ENCODE measurements at regions not wholly inside any gene's neighbourhood (a gene's known extent, or its start where the extent isn't known, plus 50 kb on each side); places are given as distances from the start of the nearest gene placed in this dataset.

DNA sequence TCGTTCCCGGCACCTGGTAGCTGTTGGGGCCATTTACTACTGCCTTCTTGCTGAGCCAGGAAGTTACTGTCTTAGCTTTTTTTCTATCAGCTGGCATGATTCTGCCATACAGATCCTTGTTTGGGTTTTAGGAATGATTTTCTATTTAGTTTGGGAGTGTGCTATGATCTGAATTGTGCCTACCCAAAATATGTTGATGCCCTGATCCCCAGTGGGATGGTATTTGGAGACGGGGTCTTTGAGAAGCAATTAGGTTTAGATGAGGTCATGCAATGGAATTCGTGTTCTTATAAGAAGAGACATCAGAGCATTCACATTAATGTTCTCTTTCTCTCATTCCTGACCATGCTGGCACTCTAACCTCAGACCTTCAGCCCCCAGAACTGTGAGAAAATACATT, 59.4 kb upstream of the HS3ST2 start:
- no peak for DNase-seq (ENCODE audit: extremely low read depth, low read depth, low spot score)

DNA sequence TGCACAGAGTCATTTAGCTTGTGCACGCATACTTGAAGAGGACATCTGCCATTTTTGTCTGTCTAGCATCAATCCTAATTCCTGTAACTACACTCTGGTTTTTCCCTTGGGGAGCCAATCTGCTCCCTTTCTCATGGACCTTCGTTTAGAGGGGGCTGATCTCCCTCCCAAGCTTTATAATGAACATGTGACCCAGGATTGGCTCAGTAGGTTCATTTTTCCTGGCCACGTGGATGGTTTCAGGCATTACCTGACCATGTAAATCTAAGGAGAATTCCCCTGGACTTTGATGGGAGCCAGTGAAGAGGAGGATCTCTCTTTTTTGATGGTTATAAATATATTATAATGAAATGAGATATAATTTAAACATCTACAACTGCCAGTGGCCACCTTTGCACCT, 56.8 kb upstream of the HS3ST2 start:
- DNase-seq (ENCODE audit: extremely low read depth, low read depth, low spot score), result no peak

DNA sequence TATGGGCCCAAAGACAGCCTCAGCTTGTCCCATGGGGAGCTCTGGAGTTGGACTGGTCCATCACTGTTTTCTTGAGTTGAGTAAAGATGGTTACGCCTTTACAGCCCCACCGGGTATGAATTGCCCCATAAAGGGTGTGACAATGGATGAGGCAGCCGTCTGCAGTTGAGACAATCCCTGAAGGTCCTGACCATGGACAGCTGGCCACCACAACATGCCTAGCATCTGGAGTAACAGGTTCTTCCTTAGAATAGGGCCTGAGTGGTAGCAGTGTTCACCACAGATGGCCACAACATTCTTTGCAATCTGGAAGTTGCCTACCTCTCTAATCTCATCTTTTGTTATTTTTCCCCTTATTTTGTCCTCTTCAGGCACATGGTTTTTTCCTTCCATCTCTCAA, 51.5 kb upstream of the HS3ST2 start:
- no peak for DNase-seq (ENCODE audit: extremely low read depth, low read depth, low spot score)

DNA sequence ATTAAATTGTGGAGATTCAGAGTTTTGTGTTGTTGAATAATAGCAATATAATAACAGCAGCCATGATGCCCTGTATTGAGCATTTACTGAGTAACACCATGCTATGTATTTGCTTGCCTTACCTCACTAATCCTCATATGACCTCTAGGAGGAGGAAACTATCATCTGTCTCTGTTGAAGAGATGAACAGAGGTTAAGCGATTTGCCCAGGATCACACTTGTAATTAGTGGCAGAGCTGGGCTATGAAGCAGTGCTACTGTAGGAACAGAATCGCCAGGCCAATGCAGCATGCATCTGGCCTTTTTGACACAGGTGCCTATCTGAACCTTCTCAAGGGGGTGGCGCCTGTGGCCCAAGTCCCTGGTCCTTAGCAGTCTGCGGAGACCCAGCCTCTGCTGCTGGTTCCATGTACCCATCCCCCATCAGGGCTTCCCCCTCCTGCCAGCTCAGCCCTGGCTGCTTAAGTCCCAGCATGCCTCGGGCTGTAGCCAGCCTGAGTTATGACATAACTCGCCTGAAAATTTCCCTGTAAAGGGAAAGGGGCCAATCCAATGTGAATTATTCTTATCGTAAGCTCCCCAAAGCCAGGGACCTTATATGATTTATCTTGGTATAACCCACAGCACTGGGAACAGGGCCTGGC, 50.4 kb upstream of the HS3ST2 start:
- no peak for DNase-seq (ENCODE audit: extremely low read depth, low read depth, low spot score)
